NCI-H2029 treated with DMSO at 0.1 percent for 48 hours (cell line): ENCODE measurements at regions not wholly inside any gene's neighbourhood (a gene's known extent, or its start where the extent isn't known, plus 50 kb on each side); places are given as distances from the start of the nearest gene placed in this dataset.
"Not testable (repeated sequence)": the region's sequence is repeated elsewhere in the genome, so short reads cannot be mapped to it uniquely, and the experiment has no call there.

Source experiments
- DNase-seq: peaks from one replicate; lab custom pipeline; 2025; lab: John Stamatoyannopoulos, UW

DNA sequence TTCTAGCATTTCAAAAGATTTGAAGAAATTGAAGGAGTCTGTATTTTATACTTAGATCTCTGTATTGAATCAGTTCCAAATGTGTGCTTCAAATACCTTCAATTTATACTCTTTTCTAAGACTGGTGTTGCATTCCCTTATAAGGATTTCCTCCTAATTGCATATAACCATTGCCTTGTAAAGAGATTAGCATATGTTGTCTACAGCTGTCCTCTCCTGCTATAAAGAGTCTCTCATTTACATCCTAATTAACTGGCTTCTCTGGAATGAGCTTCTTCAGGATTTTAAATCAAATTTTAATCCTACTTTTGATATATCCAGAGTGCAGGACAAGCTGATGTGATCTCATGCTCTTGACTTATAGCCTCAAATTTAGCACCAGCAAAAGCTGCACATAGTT, 957.3 kb downstream of the XPNPEP1 start:
- DNase-seq = no peak

DNA sequence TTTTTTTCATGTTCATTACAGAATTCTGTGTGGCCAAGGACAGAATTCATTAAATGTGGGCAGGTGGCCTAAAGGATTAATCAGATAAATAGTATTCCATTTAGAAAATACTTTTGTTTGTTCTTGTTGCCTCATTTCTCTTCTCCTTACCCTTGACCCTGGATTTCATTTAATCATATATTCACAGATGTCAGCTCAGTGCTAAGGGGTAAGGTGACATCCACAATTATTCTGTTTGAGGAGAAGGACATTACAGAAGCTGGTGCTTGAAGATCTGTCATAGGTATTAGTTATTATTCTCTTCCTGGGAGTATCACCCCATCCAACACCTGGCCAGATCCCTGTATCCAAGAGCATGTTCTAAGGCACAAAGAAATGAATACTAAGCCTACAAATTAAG, 961.1 kb downstream of the XPNPEP1 start:
- no peak for DNase-seq

GRCh38 chr10:108957681-108958080, 965.6 kb downstream of the XPNPEP1 start:
- no peak for DNase-seq

- no peak for DNase-seq
These were observed 967.2 kb downstream of the XPNPEP1 start for GRCh38 chr10:108956149-108956548.

DNA sequence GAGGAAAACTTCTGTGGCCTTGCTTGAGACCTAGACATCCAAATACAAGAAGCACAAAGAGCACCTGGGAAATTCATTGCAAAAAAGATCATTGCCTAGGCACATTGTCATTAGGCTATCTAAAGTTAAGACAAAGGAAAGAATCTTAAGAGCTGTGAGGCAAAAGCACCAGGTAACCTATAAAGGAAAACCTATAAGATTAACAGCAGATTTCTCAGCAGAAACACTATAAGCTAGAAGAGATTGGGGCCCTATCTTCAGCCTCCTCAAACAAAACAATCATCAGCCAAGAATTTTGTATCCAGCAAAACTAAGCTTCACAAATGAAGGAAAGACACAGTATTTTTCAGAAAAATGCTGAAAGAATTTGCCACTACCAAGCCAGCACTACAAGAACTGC, 1003.3 kb downstream of the XPNPEP1 start:
- DNase-seq = not testable (repeated sequence)

- no peak for DNase-seq
These were observed 1010.0 kb downstream of the XPNPEP1 start for GRCh38 chr10:108913300-108913699.

GRCh38 chr10:108911814-108912541, 1011.3 kb downstream of the XPNPEP1 start:
- DNase-seq = no peak

GRCh38 chr10:108908096-108908495, 1015.2 kb downstream of the XPNPEP1 start:
- DNase-seq = no peak

DNA sequence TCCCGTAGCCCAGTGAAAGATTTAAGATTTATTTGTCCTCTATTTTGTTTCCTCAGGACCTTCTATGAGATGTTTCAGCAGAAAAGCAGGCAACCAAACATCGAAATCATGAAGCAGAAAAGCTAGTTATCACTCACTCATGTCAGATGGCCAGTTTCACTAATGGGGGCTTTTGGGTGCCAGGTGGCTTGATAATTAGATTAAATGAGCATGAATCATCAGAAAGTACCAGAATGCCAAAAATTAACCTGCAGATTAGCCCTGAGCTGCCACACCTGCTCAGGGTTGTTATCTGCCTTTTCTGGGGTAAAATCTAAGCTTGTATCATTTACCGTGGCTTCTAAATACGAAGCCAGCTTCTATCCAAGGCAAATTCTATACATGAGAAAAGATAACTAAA, 1017.5 kb downstream of the XPNPEP1 start:
- DNase-seq = no peak

DNA sequence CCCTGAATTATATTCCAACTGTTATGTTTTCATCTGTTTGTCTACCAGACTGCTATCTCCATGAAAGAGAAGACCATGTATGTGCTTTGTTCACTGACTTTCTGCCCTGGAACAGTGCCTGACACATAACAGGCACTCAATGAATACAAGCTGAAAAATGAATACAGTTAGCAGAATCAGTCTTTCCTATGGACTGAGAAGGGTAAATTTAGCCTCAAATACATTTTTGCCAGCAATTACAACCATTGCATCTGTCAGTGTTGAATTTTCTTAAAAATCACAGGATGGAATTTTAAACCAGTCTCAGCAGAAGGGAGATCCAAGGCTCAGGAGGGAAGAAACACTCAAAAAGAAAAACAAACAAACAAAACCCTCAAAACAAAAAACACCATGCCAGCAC, 1018.1 kb downstream of the XPNPEP1 start:
- DNase-seq = no peak

DNA sequence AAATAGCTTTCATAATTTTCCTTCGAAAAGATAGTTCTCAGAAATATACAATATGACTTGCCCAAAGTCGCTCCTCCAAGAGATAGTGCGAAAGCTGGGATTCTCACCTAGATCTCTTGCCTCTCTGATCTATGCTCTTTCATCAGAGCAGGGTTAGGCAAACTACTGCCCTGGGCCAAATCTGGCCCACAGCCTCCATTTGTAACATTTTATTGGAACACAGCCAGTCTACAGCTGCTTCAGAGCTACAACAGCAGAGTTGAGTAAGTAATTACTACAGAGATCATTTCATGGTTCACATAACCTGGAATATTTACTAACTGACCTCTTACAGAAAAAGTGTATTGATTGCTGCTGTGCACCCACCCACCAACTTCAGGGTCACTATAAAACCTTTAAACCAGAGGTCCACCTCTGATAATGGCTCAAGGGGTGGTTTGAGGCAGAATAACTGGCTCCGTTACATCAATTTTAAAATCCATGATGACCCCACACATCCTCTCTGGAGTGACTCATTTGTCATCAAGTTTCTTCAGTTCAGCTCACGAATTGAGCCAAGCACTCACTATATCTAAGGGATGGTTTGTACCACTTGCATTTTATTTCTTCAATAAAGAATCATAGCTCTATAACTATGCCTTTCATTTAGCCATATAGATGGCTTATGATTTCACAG, 1019.0 kb downstream of the XPNPEP1 start:
- DNase-seq = no peak

- DNase-seq = no peak
These were observed 1020.6 kb downstream of the XPNPEP1 start for GRCh38 chr10:108902619-108903285.

DNA sequence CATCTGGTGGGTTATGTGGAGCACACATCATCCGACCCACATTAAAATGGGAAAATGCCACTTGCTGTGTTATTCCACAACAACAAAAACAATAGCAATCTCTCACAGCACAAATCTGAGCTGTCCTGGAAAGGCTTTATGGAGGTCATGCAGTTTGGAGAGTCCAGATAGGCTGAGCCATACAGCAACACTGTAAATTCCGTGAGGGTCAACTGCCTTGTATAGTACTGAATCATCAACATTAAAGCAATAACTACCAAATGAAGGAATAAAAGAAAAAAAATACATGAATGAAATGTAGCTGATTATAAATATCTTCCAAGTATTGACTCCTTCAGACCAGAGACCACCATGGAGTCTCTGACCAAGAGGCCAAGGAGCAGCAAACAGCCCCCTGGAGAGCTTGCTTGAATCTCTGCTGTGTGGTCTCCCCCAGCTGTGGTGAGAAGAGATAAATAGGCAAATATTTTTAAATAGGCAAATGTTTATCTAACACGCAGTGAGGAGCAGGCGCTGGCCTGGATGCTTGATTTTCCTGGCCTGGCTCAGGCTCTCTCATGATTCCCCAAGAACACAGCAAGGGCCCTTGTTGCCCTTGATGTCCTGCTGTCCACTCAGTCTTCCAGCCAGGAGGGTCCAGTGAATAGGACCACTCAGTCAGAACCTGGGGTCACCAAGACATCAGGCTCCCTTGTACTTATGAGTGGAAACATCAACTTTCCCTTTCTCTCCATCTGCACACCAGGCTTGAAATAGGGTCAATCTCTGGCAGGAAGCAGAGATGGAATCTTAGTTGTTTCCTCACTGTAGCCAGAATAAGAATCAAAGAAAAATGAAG, 1021.3 kb downstream of the XPNPEP1 start:
- no peak for DNase-seq

- DNase-seq = no peak
These were observed 1023.6 kb downstream of the XPNPEP1 start for GRCh38 chr10:108899670-108900069.

DNA sequence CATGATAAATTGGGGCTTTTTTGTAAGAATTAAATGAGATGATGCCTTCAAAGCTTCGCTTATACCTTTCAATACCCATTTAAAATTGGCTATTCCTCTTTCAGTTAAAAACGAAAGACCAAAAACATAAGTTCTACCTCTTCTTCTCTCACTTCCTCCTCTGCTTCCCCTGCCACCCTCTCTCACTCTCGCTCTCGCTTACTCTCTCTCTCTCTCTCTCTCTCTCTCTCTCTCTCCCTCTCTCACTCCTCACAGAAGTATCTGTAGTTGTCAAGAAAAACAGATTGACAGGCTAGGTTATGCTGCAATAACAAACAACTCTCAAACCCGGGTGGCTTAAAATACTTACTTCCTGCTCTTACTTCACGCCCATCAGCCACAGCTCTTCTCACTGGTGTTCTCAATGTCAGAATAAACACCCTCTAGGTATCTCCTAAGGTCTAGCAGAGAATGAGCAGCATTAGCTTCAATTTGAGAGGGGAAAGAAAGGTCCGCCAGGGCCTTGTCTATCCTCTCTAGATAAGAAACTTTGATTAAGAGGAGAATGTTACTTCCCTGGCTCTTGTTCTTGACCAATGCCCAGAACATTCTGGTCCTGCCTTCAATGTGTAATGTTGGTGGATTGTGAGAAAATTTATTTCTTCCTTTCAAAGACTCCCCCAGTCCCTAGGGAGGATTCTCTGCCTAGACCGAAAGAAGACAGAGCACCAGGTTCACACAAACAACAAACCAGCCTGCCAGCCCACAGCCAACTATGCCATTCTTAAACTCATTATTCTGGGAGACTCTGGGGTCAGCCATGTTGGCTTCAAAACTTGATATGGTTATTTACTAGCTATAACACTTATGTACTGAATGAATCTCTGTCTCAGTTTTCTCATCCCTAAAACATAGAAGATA, 1028.7 kb downstream of the XPNPEP1 start:
- DNase-seq = no peak

DNA sequence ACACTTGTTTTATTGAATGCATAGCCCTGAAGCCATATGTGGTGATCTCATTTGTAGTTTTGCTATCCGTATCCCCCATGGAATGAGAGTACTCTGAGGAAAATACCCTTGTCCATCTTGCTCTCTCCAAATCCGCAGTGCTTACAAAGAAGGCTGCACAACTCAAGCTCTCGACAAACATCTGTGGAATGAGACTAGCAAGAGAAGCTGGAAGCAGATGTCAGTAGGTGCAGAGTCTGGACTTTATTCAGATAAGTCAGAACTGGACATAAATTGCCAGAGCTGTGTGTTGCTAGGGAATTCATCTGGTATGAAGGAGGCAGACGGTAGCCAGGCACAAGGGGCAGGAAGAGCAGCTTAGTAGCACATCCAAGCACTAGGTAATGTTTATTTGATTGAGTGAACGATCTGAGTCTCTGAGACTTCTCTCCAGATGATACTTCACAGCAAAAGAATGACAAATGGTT, 1046.2 kb downstream of the XPNPEP1 start:
- no peak for DNase-seq

DNA sequence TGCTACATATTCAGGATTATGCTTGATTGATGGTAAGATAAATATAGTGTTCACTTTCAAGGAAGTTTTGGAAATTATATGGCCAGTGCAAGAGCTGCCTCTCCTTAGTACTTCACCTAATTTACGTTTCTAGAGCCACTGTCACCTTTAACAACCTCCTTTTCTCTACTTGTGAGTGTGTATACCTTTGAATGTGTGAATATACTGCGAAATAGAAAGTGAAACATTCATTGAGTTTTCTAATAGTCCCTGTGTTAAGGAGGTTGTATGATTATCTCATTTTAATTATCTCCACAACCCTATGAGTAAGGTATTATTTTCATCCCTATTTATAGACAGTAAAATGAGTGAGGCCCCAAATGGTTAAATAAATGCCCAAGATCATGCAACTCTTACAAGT, 1050.5 kb downstream of the XPNPEP1 start:
- DNase-seq = no peak

DNA sequence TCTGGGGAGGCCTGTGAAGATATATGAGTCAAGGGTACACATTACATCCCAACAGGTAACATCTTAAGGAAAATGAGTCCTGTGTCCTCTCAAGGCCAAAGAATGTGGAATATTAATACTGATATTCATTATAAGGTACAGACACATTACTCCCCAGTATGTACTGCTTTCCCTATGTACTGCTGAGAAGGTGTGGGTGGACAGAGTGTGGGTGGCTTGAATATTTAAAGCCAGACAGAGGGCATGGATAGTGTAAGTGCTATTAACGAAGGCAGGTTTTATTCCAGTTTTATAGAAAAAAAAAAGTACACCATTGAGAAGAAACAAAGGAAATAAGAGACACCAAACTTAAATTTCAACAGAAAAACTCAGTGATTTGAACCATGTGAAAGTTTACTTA, 1054.4 kb downstream of the XPNPEP1 start:
- no peak for DNase-seq

GRCh38 chr10:108862676-108863350, 1060.5 kb downstream of the XPNPEP1 start:
- DNase-seq = no peak

GRCh38 chr10:108861181-108861754, 1062.0 kb downstream of the XPNPEP1 start:
- DNase-seq = no peak
